Natural killer cell (primary cell): ENCODE measurements at regions not wholly inside any gene's neighbourhood (a gene's known extent, or its start where the extent isn't known, plus 50 kb on each side); places are given as distances from the start of the nearest gene placed in this dataset.

ENCODE experiments used
- ATAC-seq, 3 donors: fragments of 150-1000 bp in 2 of 3; fragments of 200-7000 bp in 1 of 3; cut with Tn5 transposase; 1 replicate in 1 of 3; 2 replicates in 2 of 3; pipeline ENCODE4 v1.10.0; 2021; ENCODE audit warnings: mild to moderate bottlenecking in 2 of 3, moderate library complexity in 2 of 3
- DNase-seq, 2 donors: peaks; one replicate each; pipeline versions ENCODE4 v3.0.0 to v3.0.0-alpha.2; 2013 to 2021; ENCODE audit warnings: mixed read lengths in 1 of 2
- H3K27ac ChIP-seq: one replicate; pipeline ENCODE4 v1.5.1; 2013; ENCODE audit warnings: mild to moderate bottlenecking, low read length
- H3K27me3 ChIP-seq: one replicate; pipeline ENCODE4 v1.6.1; 2013; ENCODE audit warnings: low read length; ENCODE audit not compliant: control insufficient read depth, insufficient read depth
- H3K36me3 ChIP-seq: one replicate; pipeline ENCODE4 v1.6.1; 2013; ENCODE audit warnings: low read length; ENCODE audit not compliant: control insufficient read depth, insufficient read depth
- H3K4me1 ChIP-seq: one replicate; pipeline ENCODE4 v1.6.1; 2013; ENCODE audit warnings: low read length; ENCODE audit not compliant: control insufficient read depth, insufficient read depth
- H3K4me3 ChIP-seq: one replicate; pipeline ENCODE4 v1.5.1; 2013; ENCODE audit warnings: low read length
- H3K9me3 ChIP-seq: one replicate; pipeline ENCODE4 v1.6.1; 2013; ENCODE audit warnings: low read length; ENCODE audit not compliant: control insufficient read depth, insufficient read depth
- H3K27ac Mint-ChIP-seq, 2 donors: one replicate each; pipeline ENCODE4 v1.8.0; 2022; ENCODE audit warnings: mild to moderate bottlenecking in 2 of 2, mixed read lengths in 2 of 2, moderate library complexity in 1 of 2
- H3K27me3 Mint-ChIP-seq, 2 donors: one replicate each; pipeline ENCODE4 v1.8.0; 2022; ENCODE audit warnings: low read depth in 2 of 2, mixed read lengths in 2 of 2
- H3K36me3 Mint-ChIP-seq: one replicate; pipeline ENCODE4 v1.8.0; 2022; ENCODE audit warnings: mixed read lengths
- H3K4me1 Mint-ChIP-seq, 2 donors: one replicate each; pipeline ENCODE4 v1.8.0; 2022; ENCODE audit warnings: mixed read lengths in 2 of 2
- H3K4me3 Mint-ChIP-seq: one replicate; pipeline ENCODE4 v1.8.0; 2022; ENCODE audit warnings: mild to moderate bottlenecking, moderate library complexity, mixed read lengths
- H3K9me3 Mint-ChIP-seq, 2 donors: one replicate each; pipeline ENCODE4 v1.8.0; 2022; ENCODE audit warnings: mixed read lengths in 2 of 2
- CTCF ChIP-seq: fragments of 200-600 bp; IDR thresholded peaks from one replicate; pipeline ENCODE4 v1.8.0; 2022; ENCODE audit warnings: antibody characterized with exemption
- WGBS: methylation state at CpG from one replicate; pipeline ENCODE4 v1.1.7; 2013; ENCODE audit warnings: missing lambda C conversion rate; ENCODE audit not compliant: insufficient coverage; 5-methylcytosine and 5-hydroxymethylcytosine counted together
- intact Hi-C: fragments of 100-400 bp; cut with micrococcal nuclease; formaldehyde crosslinking; loops from one replicate; pipeline ENCODE4 v1.14.2; 2022

GRCh38 chr6:115551527-115551926, 509.2 kb downstream of the FRK start:
- H3K9me3 Mint-ChIP-seq = peaks cover 19 to 20% of the 10 kb centered on the region in 2 donors
- intact Hi-C loops = no loop called here

GRCh38 chr6:115545672-115545986, 515.1 kb downstream of the FRK start:
- Histone ChIP-seq H3K27me3 (no peaks in the 10 kb centered on the region), H3K36me3 (no peaks in the 10 kb centered on the region), H3K27ac (no peak overlapping the region), H3K4me3 (no peak overlapping the region), H3K9me3 (peaks cover 7% of the 10 kb centered on the region), H3K4me1 (no peaks in the 10 kb centered on the region)
- Mint-ChIP-seq H3K27ac (no peak overlapping the region), H3K27me3 (no peaks in the 10 kb centered on the region), H3K36me3 (peaks cover 17% of the 10 kb centered on the region), H3K4me1 (no peaks in the 10 kb centered on the region), H3K4me3 (no peak overlapping the region), H3K9me3 (peaks cover 17 to 22% of the 10 kb centered on the region in 2 donors)
- intact Hi-C loops = no loop called here
- DNase-seq (no peak), ATAC-seq (no peak)
- 75% methylated on average over 3 of the region's 3 CpGs for WGBS
- TF ChIP-seq CTCF = no peak

More at GRCh38 chr6:115551527-115551926, 509.2 kb downstream of the FRK start:
- 100% methylated on average over 1 of the region's 3 CpGs for WGBS
- H3K27me3 ChIP-seq = no peaks in the 10 kb centered on the region
- Mint-ChIP-seq H3K27me3 (no peaks in the 10 kb centered on the region), H3K27ac (no peak overlapping the region), H3K4me3 (no peak overlapping the region), H3K36me3 (peaks cover under 1% of the 10 kb centered on the region), H3K4me1 (no peaks in the 10 kb centered on the region)
- ATAC-seq = no peak
- no peaks in the 10 kb centered on the region for H3K36me3 ChIP-seq
- no peaks in the 10 kb centered on the region for H3K4me1 ChIP-seq
- no peaks in the 10 kb centered on the region for H3K9me3 ChIP-seq
- H3K4me3 ChIP-seq = no peak overlapping the region
- no peak for TF ChIP-seq CTCF
- no peak for DNase-seq
- H3K27ac ChIP-seq = no peak overlapping the region

- peaks cover 17% of the 10 kb centered on the region for H3K36me3 Mint-ChIP-seq
- Histone ChIP-seq H3K36me3 (no peaks in the 10 kb centered on the region), H3K27ac (no peak overlapping the region), H3K9me3 (peaks cover 7% of the 10 kb centered on the region), H3K4me1 (no peaks in the 10 kb centered on the region), H3K4me3 (no peak overlapping the region), H3K27me3 (no peaks in the 10 kb centered on the region)
- H3K27me3 Mint-ChIP-seq = no peaks in the 10 kb centered on the region
- peaks cover 17 to 21% of the 10 kb centered on the region in 2 donors for H3K9me3 Mint-ChIP-seq
- 86% methylated on average over 23 of the region's 23 CpGs for WGBS
- intact Hi-C loops = no loop called here
- DNase-seq (no peak), ATAC-seq (no peak)
- no peak overlapping the region for H3K4me3 Mint-ChIP-seq
- no peak for TF ChIP-seq CTCF
- no peak overlapping the region for H3K27ac Mint-ChIP-seq
- no peaks in the 10 kb centered on the region for H3K4me1 Mint-ChIP-seq
Measured at GRCh38 chr6:115544765-115545671, 515.7 kb downstream of the FRK start.
